Stimulated activated CD4-positive, alpha-beta T cell treated with anti-CD3 and anti-CD28 coated beads, Interleukin-1b, Interleukin-23, amount 100 ng/mL, for 1 hour (primary cell): ENCODE measurements at regions not wholly inside any gene's neighbourhood (a gene's known extent, or its start where the extent isn't known, plus 50 kb on each side); places are given as distances from the start of the nearest gene placed in this dataset.
"Not testable (repeated sequence)": the region's sequence is repeated elsewhere in the genome, so short reads cannot be mapped to it uniquely, and the experiment has no call there.

Source experiments
- DNase-seq, 2 donors: peaks; one replicate each; pipeline ENCODE4 v3.0.0-alpha.2; 2020; ENCODE audit warnings: low read depth in 2 of 2

DNA sequence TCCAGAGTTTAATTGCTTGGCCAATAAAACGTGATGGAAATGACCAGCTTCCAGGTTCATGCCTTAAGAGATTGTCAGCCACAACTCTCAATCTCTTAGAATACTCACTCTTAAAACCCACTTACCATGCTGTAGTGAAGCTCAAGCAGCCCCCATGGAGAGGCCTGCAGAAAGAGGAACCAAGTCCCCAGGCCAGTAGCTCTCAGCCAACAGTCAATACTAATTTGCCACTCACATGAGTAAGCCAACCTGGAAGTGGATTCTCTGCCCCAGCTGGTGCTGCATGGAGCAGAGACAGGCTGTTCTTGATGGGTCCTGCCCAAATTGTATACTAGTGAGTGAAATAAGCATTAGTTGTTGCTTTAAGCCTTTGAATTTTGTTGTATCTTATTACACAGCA, 155.9 kb downstream of the OXSM start:
- no peak for DNase-seq

DNA sequence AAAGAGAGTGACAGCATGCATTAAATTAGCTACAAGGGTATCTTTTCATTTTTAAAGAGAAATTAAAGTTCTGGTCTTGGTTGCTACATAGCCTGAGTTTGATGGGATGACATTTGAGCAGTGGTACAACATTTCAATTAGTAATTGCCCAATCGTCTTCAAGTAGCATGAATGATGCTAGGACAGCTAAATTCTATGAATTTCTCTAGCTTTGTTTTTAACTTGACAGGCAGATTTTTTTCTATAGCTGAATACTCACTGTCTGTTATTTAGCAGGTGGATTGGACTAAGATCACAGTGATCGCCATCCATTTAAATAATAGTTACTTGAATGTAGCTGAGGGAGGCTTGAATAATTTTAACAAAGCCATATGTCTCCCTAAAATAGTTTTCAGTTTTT, 162.2 kb downstream of the OXSM start:
- DNase-seq, result no peak

DNA sequence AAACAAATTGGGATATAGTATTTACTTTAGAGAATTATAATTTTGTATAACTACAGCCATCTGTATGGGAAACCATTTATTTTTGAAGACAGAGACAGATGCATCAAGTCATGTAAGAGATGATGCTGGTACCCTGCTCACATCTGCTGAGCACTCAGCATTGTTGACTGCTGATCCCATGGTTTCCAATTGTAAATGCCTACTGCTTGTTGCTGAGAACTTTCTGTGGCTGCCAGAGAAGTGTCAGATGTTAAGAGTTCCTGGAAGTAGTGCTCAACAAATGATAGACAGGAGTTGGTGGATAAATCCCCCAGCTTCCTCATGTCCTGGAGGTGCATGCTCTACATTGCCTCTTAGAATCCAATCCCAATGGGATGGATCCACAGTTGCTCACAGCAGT, 167.1 kb downstream of the OXSM start:
- no peak for DNase-seq

DNA sequence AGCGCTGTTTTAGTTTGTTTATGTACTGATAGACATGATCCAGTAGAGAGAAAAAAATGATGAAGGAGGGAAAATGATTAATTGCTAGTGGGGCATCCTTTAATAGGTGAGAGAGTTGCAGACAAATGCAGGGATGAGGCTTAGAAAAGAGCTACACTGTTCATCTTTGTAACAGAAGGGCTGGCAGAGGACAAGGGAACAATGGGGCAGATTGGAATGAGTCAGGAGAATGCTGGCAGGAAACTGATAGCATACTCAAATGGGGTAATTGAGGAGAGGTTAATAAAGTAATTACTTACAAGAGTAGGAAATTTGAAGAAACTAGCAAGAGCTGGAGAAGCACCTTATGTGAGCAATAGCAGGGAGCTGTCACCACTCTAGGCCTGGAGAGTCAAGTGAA, 170.9 kb downstream of the OXSM start:
- DNase-seq, result no peak

DNA sequence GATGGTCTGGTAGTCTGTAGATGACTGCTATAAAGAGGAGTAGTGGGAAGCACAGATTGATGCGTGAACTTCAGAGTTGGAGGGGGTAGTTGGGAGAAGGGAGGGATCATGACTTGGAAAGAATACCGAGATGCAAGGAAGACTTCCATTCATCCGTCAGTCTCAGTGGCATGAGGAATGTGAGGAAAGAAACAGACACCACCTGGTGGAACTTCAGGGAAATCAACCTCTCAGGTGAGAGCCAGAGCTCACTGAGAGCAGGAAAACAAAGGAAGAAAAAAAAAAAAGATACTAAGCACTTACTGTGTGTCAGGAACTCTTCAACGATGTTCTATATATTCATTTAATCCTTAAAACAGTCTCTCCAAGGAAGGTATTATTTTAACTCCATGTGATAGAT, 172.4 kb downstream of the OXSM start:
- no peak for DNase-seq

DNA sequence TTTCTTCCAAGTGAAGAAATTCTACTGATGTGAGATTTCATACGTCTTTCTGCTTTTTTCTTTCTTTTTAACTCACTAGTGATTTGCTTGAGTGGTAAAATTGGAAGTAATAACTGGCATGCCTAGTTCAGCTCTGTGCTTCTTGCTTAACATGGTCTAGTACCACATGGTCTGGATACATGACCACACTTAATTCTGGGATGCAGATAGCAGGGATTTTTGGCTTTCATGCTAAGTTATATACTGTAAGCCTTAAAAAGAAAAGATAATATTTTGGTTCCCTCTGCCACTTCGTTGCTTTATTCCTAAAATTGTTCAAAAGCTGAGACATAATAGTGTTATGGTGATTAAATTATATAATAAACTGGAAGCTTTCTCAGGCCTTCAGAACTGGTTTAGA, 174.3 kb downstream of the OXSM start:
- no peak for DNase-seq

DNA sequence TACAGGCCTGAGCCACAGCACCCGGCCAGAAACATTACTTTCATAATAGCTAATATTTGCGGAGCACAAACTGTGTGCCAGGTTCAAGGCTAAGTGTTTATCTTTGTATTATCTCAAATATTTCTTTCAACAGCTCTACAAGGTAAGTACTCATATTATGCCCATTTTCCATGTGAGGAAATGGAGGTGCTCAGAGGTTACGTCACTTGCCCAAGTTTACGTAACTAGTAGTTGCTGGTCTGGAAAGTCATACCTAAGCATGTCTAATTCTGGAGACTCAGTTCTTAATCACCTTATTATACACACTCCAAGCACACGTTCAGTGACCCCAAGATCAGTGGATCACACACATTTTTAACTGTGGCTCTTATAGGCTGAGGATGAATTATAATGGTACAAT, 177.5 kb downstream of the OXSM start:
- no peak for DNase-seq

DNA sequence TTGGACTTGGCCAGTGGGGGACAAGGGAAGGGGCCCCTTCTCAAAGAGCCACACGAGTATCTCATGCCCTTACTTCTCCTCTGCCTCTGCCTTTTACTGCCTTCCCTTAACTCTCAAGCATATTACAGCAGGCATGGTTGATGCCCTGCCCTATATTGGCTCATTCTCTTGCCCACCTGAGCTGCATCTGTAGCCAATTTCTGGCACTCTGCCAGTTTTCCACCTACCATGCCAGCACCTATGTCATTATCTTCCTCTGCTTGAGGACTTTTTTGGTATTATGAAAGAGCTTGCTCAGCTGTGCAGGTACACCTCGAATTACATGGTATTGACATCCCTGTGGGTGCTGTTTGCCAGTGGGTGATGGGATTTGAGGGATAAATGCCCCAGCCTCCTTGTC, 181.8 kb downstream of the OXSM start:
- DNase-seq, result no peak

DNA sequence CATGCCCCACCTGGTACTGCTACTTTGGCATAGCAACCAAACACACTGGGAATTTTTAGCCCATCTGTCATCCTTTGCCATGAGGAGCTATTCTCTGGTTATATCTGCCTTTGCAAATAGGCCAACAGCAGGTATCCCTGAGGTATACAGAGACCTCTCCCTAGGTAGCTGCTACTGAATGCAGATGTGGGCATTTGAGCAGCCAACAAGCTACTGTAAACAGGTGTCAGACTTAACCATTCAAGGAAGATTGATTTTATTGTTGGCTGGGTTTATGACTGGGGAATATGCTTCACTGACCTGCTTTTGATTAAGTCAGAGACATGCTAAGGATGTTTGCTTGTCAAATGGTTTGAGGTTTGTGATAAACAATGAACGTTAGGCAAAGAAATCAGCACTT, 183.2 kb downstream of the OXSM start:
- DNase-seq, result no peak

DNA sequence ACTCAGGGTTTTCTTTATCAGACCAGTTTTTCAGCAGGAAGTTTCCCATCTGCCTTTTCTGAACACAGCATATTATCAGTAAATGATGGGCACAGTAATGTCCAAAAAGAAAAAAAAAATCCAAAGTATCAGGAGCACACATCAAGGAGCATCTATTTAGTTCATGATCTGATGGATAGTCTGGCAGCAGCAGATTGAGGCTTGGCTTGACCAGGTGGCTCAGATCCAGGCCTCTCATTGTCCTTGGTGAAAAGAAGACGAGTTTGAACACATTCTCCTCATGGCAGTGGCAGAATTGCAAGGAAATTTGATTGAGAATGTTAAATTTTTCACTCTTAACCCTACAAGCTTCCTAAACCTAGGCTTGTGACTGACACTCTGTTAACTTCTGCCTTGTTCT, 192.9 kb downstream of the OXSM start:
- DNase-seq, result no peak

DNA sequence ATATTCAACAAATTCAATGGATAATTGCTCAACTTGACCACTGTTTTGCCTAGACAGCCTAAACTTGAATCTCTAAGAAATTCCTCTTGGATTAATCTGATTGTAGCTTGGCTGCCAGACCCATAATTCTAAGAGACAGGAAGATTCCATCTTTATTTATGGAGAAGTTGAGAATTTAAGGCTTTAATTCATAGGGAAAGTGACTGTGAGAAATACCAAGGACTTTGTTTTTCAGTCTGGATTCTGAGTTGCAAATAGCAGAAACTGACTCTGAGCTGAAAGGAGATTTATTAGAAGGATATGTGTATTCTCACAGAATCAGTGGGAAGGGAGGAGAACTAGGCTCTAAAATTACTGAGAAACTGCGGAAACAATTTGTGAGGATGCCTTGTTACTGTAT, 195.7 kb downstream of the OXSM start:
- no peak for DNase-seq

DNA sequence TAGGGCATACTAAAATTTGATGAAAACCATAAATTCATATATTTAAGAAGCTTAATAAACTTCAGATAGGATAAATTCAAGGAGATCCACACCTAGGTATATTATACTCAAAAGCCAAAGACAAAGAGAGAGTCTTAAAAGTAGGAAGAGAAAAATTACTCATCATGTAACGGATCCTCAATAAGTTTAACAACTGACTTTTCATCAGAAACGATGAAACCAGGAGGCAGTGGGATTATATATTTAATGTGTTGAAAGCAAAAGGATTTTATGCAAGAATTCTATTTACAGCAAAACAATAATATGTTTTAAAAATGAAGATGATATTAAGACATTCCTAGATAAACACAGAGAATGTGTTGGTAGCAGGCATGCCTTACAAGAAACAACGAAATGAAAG, 202.7 kb downstream of the OXSM start:
- DNase-seq, result no peak

DNA sequence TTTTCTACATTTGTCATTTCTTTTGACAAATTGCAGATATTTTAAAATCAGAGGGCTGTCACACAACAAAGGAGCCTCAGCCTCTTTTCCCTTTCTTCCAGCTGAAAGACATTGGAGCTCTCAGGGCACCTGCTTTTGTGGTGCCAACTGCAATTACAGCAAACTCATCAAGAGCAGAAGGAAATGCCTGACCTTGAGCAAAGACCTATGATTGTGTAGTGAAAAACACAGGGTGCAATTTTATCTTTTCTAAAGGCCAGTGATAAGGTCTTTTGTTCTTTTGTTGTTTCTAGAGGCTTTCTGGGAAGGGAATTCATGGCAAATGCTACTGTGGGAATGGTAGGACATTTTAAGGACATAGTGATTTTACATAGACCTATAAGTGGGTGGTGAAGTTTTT, 214.3 kb downstream of the OXSM start:
- no peak for DNase-seq

DNA sequence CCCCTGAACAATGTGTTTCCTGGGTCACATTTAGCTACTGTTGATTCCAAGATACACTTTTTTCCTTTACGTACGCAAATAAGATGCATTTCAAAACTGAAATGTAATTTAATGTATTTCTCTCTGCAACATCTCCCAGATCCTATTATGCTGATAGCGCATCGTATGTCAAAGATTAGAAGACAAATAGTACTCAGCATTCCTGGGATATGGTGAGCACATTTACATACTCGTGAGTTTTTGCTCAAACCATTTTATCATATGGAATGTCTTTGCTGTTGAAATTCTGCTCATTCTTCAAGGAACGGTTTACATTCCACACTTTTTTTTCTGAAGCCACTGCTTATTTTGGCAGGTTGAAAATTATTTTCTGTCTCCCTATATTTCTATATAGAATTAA, 221.4 kb downstream of the OXSM start:
- DNase-seq, result no peak

DNA sequence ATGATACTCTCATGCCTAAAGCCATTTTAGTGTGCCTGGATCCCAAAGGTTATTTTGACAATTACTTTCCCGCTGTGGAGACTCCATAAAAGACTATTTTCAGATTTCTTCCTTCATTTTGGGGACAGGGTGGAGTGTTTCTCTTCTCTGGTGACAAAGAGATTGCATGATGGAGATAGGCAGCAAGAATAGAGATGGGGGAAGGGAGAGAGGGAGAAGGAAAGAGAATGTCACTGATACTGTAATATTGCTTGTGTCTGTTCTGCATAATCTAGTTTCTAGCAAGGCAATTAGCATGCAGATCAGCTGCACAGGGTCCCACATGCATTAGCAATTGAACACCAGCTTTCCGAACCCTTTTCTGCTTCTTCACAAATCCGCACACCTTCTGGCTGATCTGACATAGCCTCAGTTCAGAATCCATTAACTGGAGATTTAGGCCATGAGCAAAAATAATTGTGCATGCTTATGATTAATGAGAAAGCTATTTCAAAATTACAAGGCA, 222.4 kb downstream of the OXSM start:
- DNase-seq, result no peak

DNA sequence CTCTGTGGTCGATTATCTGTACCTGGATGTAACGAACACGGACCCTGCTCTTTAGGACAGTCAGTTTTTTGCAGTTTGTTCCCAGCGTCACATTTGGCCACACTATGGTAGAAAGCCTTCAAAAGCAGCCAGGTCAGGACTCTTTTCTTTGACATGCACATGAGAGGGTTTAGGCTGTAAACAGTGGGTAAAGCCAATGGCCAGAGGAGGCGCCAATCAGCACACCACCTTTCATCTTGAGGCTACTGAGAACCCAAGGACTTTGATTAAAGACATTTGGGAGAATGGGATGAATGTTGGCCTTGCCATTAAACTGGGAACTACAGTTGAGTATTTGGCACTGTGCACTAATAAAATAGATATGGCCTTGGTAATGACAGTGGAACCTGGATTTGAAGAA, 225.9 kb downstream of the OXSM start:
- DNase-seq, result no peak

DNA sequence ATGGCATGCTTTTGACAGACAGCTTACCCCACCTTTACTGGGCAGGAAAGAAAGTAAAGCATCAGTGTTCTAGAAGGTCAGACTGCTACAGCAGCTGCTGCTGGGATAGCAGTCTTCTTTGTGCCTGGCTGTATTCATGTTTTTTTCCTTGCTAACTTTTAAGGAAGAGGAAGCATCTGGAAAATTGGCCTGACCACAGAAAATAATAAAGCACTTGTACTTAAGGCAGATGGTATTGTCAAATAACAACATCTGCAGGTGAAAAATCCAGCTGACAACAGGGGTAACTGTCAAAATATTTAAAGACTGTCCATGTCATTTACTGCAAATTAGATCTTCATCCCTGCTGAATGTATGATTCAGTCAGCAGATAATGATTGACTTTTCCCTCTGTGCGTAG, 229.0 kb downstream of the OXSM start:
- DNase-seq, result no peak

DNA sequence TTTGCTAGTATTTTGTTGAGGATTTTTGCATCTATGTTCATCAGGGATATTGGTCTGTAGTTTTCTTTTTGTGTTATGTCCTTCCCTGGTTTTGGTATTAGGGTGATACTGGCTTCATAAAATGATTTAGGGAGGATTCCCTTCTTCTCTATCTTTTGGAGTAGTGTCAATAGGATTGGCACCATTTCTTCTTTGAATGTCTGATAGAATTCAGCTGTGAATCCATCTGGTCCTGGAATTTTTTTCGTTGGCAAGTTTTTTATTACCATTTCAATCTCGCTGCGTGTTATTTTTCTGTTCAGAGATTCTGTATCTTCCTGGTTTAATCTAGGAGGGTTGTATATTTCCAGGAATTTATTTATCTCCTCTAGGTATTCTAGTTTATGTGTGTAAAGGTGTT, 234.3 kb downstream of the OXSM start:
- not testable (repeated sequence) for DNase-seq

DNA sequence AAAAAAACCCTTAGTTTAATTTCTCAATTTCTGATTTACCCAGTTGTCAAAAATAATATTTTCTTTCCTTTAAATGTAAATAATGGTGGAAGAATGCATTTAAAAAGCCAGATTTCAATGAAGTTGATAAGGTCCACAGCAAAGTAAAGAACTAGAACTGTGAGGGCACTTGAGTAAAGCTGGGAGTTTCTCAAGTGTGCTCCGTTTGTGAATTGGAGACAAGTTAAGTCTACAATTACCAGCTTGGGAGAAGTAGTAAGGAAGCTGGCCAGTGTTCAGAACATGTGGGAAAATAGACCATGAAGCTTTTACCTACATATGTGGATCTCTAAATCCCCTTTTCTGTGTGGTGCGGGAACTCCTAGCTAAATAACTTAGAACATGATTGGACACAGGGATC, 239.4 kb downstream of the OXSM start:
- no peak for DNase-seq

DNA sequence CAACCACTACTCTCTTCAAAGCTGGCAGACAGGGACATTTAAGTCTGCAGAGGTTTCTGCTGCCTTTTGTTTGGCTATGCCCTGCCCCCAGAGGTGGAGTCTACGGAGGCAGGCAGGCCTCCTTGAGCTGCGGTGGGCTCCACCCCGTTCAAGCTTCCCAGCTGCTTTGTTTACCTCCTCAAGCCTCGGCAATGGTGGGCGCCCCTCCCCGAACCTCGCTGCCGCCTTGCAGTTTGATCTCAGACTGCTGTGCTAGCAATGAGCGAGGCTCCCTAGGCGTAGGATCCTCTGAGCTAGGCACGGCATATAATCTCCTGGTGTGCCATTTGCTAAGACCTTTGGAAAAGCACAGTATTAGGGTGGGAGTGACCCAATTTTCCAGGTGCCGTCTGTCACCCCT, 252.2 kb downstream of the OXSM start:
- DNase-seq, result not testable (repeated sequence)

DNA sequence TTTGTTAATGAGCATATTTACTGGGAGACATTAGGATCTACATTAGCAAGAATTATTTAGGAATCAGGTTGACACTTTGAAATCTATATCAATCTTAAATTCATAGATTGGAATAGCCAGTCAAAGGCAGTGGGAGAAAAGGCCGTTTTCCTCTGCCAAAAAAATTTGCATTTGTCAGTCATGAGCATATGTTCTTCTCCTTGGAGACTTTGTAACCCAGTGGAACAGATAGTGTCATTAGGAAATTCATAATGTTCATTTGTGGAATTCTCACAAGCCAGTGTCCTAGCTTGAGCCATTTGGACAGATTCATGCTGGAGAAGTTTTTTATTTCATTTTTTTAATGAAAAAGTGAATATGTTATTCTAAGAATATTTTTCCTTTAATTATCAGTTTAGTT, 260.1 kb downstream of the OXSM start:
- DNase-seq, result no peak

DNA sequence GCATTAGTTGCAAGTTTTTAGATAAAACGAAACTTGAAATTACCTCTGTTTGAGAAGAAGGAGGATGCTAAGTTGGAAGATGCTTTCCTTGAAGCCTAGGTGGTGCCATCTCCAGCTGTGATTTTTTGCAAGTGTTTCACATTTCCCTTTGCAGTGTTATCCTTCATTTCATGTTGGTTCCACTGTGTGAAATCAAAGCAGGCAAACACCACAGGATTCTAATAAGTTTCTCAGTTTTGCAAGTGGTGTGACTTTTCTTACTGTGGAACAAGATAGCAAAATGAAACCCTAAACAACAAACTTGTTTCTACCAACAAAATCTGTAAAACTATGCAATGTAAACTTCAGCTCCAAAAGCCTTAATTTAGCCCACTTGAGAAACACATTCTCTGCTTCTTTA, 260.9 kb downstream of the OXSM start:
- no peak for DNase-seq

DNA sequence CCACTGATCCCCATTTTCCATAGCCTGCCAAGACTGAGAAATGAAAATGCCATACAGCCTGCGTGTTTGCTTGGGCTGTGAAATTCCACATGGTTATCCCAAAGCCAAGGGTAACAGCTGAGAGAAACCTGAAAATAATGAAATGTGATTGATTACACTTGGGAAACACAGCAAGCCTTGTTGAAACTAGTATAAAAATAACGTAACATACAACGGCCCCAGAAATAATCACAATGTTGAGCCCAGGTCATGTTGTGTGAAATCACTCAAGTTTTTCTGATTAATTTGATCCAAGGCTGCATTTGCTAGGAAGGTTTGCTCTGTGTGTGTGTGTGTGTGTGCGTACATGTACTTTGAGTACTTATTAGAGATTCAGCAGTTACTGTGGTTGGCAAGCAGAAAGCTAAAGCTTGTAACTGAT, 269.0 kb downstream of the OXSM start:
- DNase-seq, result no peak

DNA sequence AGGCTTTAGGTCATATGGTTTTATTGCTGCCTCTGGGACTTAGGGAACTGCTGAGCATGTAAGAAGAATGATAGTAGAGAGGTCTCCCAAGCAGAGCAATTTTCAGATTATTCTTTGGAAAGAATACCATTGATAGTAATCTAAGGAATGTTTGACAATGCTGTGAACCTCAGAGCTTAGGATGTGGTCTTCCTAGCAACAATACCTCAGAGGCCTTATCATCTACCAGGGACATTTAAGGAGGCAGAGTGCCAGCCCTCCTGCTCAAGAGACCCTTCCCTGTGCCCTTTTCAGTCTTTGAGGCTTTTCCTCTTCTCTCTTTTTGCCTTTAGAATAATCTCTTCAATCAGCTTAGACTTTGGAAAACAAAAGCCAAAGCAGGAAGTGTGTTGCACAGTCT, 272.1 kb downstream of the OXSM start:
- DNase-seq, result no peak

DNA sequence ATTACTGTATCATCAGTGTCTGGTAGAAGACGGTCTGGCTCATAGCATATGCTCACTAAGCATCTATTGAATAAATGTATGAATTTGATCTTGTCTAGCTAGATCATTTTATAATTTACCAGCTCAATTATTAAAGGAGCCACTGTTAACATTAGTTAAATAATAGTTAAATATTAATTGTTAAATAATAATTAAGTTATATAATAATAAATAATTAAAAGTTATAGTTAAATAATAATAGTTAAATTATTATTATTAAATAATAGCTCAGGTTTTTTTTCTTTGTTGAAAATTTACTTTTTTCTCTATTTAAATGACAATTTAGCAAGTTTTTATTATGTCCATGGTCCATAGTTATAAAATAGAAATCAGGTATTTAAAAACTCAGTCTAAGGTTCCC, 274.4 kb downstream of the OXSM start:
- no peak for DNase-seq
